AG04450 (cell line): ENCODE measurements at regions not wholly inside any gene's neighbourhood (a gene's known extent, or its start where the extent isn't known, plus 50 kb on each side); places are given as distances from the start of the nearest gene placed in this dataset.

ENCODE experiments used
- CTCF ChIA-PET: fragments of 300-600, 350-600 bp; formaldehyde crosslinking; extraction: SDS; loops from one replicate; lab custom pipeline; 2022; ENCODE audit warnings: antibody characterized with exemption, inconsistent platforms; lab: Charles Lee
- POLR2A ChIA-PET: fragments of 350-600 bp; formaldehyde crosslinking; extraction: SDS; loops from one replicate; lab custom pipeline; 2021; ENCODE audit warnings: antibody characterized with exemption, inconsistent platforms; lab: Yijun Ruan, JAX
- DNase-seq: peaks from one replicate; pipeline ENCODE4 v3.0.0-alpha.2; 2011; ENCODE audit warnings: low read depth, low spot score
- H3K27ac ChIP-seq: one replicate; pipeline ENCODE4 v1.5.1; 2012; ENCODE audit warnings: low read depth, low read length, control low read depth
- H3K27me3 ChIP-seq: one replicate; pipeline ENCODE4 v1.6.0; 2012; ENCODE audit warnings: low read length; ENCODE audit not compliant: control insufficient read depth, insufficient read depth
- H3K4me3 ChIP-seq: 2 replicates; pipeline ENCODE4 v1.5.1; 2011; ENCODE audit warnings: mild to moderate bottlenecking, low read depth, low read length, control low read depth
- H3K9me3 ChIP-seq: 2 replicates; pipeline ENCODE4 v1.5.1; 2012; ENCODE audit warnings: low read length; ENCODE audit not compliant: control insufficient read depth, insufficient read depth
- TF ChIP-seq, protein P1 (sequence below): IDR thresholded peaks from 2 replicates; pipeline ENCODE4 v1.5.1; 2011; ENCODE audit warnings: low read depth, low read length, control low read depth, inconsistent platforms

DNA sequence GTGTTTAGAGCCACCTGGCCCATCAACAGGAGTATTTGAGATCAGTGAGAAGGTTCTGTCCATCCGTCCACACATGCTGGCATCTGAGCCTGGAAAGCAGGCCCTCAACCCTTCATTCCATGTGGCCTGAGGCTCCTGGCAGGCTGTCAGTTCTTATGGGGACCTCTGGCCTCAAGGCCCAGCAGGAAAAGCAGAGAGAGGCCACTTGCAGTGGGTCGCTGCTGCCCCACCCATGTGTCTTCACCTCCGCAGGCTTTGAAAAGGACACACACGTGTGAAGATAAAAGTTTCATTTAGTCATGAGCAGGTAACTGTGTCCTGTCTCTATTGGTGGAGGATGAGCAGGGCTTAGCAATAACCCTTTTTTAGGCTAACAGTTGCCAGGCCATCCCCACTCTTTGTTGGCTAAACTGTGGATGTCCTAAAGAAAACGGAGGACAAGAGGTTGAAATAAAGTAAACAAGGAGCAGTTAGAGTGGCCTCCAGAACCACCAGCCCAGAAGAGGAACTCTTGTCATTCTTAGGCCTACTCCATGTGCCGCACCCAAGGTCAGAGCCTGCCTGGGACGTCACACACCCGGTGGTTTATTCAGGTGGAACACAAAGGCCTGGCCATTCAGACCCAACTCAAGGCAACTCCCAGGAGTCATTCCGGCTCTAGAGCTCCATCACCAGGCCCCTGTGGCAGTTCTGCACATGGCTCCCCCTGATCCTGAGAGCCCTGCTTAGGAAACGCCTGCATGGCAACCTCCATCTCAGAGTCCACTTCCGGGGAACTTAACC, 143.4 kb upstream of the CST7 start:
- no peak for DNase-seq
- CTCF ChIA-PET = no interaction called here
- H3K27me3 ChIP-seq = peaks cover 2% of the 10 kb centered on the region
- TF ChIP-seq, protein P1, sequence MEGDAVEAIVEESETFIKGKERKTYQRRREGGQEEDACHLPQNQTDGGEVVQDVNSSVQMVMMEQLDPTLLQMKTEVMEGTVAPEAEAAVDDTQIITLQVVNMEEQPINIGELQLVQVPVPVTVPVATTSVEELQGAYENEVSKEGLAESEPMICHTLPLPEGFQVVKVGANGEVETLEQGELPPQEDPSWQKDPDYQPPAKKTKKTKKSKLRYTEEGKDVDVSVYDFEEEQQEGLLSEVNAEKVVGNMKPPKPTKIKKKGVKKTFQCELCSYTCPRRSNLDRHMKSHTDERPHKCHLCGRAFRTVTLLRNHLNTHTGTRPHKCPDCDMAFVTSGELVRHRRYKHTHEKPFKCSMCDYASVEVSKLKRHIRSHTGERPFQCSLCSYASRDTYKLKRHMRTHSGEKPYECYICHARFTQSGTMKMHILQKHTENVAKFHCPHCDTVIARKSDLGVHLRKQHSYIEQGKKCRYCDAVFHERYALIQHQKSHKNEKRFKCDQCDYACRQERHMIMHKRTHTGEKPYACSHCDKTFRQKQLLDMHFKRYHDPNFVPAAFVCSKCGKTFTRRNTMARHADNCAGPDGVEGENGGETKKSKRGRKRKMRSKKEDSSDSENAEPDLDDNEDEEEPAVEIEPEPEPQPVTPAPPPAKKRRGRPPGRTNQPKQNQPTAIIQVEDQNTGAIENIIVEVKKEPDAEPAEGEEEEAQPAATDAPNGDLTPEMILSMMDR = no peak
- H3K27ac ChIP-seq = no peak overlapping the region
- H3K9me3 ChIP-seq = no peaks in the 10 kb centered on the region
- POLR2A ChIA-PET = no interaction called here
- no peak overlapping the region for H3K4me3 ChIP-seq

DNA sequence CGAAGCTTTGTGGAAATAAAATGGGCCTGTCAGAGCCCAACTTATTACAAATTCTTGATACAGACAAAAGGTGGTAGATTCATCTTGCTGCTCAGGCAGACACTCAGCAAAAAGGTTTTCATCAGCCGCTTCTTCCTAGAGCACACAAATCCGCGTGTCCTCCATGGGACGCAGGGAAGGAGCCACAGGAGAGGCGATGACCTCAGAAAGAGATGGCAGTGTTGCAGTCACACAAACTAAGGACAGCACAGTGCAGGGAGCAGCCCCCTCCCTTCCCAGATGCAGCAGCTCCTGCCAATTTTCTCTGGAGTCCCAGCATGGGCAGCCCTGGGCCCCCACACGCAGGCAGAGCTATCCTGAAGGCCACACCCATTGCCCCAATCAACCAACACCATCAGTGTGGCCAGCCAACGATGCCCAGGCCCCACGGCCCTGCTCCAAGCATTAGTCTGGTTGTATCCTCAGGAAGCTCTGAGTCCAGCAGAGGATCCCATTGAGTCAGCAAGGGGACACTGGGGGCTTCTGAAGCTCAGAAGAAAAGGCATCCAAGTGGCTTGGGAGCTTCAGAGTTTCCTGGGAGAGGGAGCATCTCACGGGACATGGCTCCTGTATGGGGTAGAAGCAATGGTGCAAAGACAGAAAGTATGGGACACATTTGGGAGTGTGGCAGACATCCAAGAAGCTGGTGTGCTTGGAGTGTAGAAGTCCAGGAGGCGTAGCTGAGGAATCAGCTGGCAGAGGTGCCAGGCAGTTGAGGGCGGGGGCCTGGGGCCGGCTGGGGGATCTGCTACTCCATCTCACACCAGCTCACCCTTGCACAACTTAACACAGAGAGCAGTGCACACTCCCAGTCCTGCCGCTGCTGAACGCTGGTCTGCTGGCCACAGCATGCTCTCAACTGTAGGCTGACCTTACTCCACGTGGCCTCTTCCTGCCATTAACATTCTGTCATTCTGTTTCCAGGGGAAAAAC, 142.1 kb upstream of the CST7 start:
- ChIA-PET POLR2A (no interaction called here), CTCF (interaction anchor here (1.1 kb wide), 1 partner anchor 27 kb away, joined by 3 read pairs; no protein-coding TSS in a partner anchor)
- Histone ChIP-seq H3K27me3 (peaks cover 2% of the 10 kb centered on the region), H3K9me3 (no peaks in the 10 kb centered on the region), H3K4me3 (no peak overlapping the region), H3K27ac (no peak overlapping the region)
- no peak for DNase-seq
- TF ChIP-seq, protein P1 = no peak

GRCh38 chr20:24808616-24809015, 140.5 kb upstream of the CST7 start:
- POLR2A ChIA-PET = no interaction called here
- Histone ChIP-seq H3K27ac (no peak overlapping the region), H3K9me3 (peaks cover 4% of the 10 kb centered on the region; the same call in 1 of the 2 replicates), H3K4me3 (no peak overlapping the region), H3K27me3 (peaks cover under 1% of the 10 kb centered on the region)
- TF ChIP-seq, protein P1 = no peak
- CTCF ChIA-PET = no interaction called here
- no peak for DNase-seq

GRCh38 chr20:24809606-24810005, 139.5 kb upstream of the CST7 start:
- DNase-seq = no peak
- H3K27me3 ChIP-seq = no peaks in the 10 kb centered on the region
- TF ChIP-seq, protein P1 = no peak
- H3K27ac ChIP-seq = no peak overlapping the region
- H3K9me3 ChIP-seq = peaks cover 4% of the 10 kb centered on the region; the same call in 1 of the 2 replicates
- H3K4me3 ChIP-seq = no peak overlapping the region
- CTCF ChIA-PET = no interaction called here
- POLR2A ChIA-PET = no interaction called here
